Brain microvascular endothelial cell (primary cell): ENCODE measurements at regions not wholly inside any gene's neighbourhood (a gene's known extent, or its start where the extent isn't known, plus 50 kb on each side); places are given as distances from the start of the nearest gene placed in this dataset.
"Not testable (repeated sequence)": the region's sequence is repeated elsewhere in the genome, so short reads cannot be mapped to it uniquely, and the experiment has no call there.

Experiments used
- DNase-seq: peaks from one replicate; pipeline ENCODE4 v3.0.0-alpha.2; 2020
- H3K27ac ChIP-seq: fragments of 250-450 bp; sonication (Bioruptor Pico); 2 replicates; pipeline ENCODE4 v1.5.1; 2020; ENCODE audit warnings: mild to moderate bottlenecking, moderate library complexity
- H3K27me3 ChIP-seq: fragments of 250-450 bp; sonication (Bioruptor Pico); replicated peaks from 2 replicates; pipeline ENCODE4 v1.5.1; 2020; ENCODE audit warnings: mild to moderate bottlenecking
- H3K36me3 ChIP-seq: fragments of 250-450 bp; sonication (Bioruptor Pico); replicated peaks from 2 replicates; pipeline ENCODE4 v1.5.1; 2020; ENCODE audit warnings: mild to moderate bottlenecking
- H3K4me3 ChIP-seq: 2 replicates; pipeline ENCODE4 v1.5.1; 2011; ENCODE audit warnings: low read depth, mild to moderate bottlenecking, control low read depth, low read length, moderate library complexity
- CTCF ChIP-seq: IDR thresholded peaks from 2 replicates; pipeline ENCODE4 v1.5.1; 2011; ENCODE audit warnings: low read depth, mild to moderate bottlenecking, moderate library complexity, low read length, control low read depth, inconsistent platforms; ENCODE audit errors: missing control alignments
- in situ Hi-C: cut with HindIII; loops from 2 replicates; pipeline ENCODE4 v1.10.0; 2017; ENCODE audit warnings: low sequenced_read_pairs, low pct_ligation_motif_present

DNA sequence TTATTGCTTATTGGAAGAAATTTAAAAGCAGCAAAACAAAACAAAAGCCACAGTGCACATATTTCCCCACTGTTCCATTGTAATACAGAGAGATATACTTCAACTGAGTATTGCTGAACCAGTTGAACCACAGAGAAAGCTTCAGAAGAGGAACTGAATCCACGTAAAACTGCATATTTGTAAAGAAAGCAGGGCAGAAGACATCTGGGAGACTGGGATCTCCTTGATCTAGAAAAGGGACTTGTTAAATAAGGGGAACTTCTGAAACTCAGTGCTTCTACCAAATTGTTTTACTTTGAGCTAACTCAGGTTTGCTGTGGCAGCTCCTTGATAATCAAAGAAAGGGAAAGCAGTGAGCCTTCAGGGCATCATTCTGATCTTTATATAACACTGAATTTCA lies 411.1 kb upstream of the MDGA2 start:
- H3K27ac ChIP-seq = no peak overlapping the region
- H3K36me3 ChIP-seq = no peaks in the 10 kb centered on the region
- TF ChIP-seq CTCF = no peak
- no peak for DNase-seq
- no peaks in the 10 kb centered on the region for H3K27me3 ChIP-seq
- H3K4me3 ChIP-seq = no peak overlapping the region
- in situ Hi-C loops = no loop called here

DNA sequence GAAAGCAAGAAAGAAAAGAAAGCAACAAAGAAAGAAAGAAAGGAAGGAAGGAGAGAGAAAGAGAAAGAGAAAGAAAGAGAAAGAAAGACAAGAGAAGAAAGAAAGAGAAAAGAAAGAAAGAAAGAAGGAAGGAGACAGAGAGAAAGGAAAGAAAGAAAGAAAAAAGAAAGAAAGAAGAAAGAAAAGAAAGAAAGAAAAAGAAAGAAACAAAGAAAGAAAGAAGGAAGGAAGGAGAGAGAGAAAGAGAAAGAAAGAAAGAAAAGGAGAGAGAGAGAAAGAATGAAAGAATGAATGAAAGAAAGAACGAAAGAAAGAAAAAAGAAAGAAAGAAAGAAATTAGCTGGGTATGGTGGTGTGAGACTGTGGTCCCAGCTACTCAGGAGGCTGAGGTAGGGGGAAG lies 400.1 kb upstream of the MDGA2 start:
- H3K4me3 ChIP-seq = no peak overlapping the region
- H3K27me3 ChIP-seq = no peaks in the 10 kb centered on the region
- no peak overlapping the region for H3K27ac ChIP-seq
- no peak for DNase-seq
- H3K36me3 ChIP-seq = no peaks in the 10 kb centered on the region
- in situ Hi-C loops = no loop called here
- no peak for TF ChIP-seq CTCF

DNA sequence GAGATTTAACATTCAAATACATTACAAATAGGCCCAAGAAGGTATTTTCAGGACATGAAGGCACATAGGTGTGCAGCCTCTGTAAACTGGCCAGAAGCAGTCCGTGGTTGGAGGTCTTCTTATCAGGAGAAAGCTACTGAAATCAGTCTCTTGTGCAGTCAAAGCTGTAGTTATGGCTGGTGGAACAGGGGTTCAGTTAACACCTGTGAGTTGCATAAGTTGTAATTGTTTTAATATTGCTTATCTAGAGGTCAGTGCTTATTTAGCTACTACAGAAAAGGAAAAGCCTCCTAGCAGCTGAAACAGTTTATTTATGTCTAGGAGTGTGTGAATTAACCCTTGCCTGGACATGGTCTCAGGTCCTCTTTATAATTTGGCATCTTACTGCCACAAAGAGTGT lies 377.6 kb upstream of the MDGA2 start:
- in situ Hi-C loops = no loop called here
- Histone ChIP-seq H3K27me3 (no peaks in the 10 kb centered on the region), H3K36me3 (no peaks in the 10 kb centered on the region), H3K4me3 (no peak overlapping the region), H3K27ac (no peak overlapping the region)
- no peak for DNase-seq
- TF ChIP-seq CTCF = no peak

DNA sequence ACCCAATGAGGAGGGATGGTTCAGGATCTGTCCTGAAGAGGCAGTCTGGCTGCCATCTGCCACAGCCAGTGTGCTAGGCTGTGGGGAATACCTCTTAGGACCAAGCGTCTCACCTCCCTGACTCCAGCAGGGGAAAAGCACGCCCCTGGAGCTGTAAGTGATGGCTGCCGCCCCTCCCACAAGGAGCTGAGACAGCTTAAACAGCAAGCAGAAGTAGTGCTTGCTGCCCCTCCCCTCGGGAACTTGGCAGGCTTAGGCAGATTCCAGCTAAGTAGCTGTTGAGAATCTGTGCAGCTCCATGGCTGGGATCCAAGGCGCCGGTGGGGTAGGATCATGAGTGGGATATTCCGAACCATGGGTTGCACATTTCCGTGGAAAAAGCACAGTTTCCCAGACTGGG lies 360.4 kb upstream of the MDGA2 start:
- DNase-seq = no peak
- TF ChIP-seq CTCF = no peak
- H3K36me3 ChIP-seq = no peaks in the 10 kb centered on the region
- in situ Hi-C loops = no loop called here
- no peak overlapping the region for H3K27ac ChIP-seq
- no peaks in the 10 kb centered on the region for H3K27me3 ChIP-seq
- no peak overlapping the region for H3K4me3 ChIP-seq

DNA sequence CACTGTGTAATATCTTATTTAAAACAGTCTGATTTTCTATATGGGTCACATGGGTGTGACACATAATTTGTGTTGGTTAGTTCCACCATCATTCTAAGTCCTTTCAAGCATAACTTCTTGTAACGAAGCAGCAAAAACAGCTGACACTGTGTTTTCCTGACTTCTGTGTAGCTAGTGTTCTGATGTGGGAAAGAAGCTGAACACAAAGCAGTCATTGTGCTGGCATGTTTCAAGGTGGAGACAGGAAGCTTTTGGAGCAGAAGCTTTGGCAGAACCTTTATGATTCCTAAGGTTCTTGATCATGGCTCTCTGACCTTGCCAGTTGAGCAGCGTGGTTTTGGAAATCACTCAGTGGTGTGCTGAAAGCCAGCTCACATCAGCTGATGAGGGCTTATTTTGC lies 351.7 kb upstream of the MDGA2 start:
- H3K36me3 ChIP-seq = no peaks in the 10 kb centered on the region
- no peak for DNase-seq
- H3K27ac ChIP-seq = no peak overlapping the region
- in situ Hi-C loops = no loop called here
- no peaks in the 10 kb centered on the region for H3K27me3 ChIP-seq
- TF ChIP-seq CTCF = no peak
- H3K4me3 ChIP-seq = no peak overlapping the region

- Histone ChIP-seq H3K36me3 (no peaks in the 10 kb centered on the region), H3K27me3 (no peaks in the 10 kb centered on the region), H3K27ac (no peak overlapping the region), H3K4me3 (no peak overlapping the region)
- TF ChIP-seq CTCF = no peak
- no peak for DNase-seq
- in situ Hi-C loops = no loop called here
Measured at GRCh38 chr14:48023881-48024280, 348.5 kb upstream of the MDGA2 start.

- H3K27me3 ChIP-seq, DNase-seq, H3K36me3 ChIP-seq, in situ Hi-C loops, H3K27ac ChIP-seq, H3K4me3 ChIP-seq: not testable (repeated sequence)
Measured at GRCh38 chr14:48011484-48011883, 336.1 kb upstream of the MDGA2 start.
